GM21576 (cell line): ENCODE measurements at regions not wholly inside any gene's neighbourhood (a gene's known extent, or its start where the extent isn't known, plus 50 kb on each side); places are given as distances from the start of the nearest gene placed in this dataset.

Source experiments
- ATAC-seq: cut with Tn5 transposase; IDR thresholded peaks from one replicate; pipeline ENCODE4 v1.9.1; 2021; ENCODE audit warnings: mild to moderate bottlenecking, moderate library complexity; ENCODE audit not compliant: unreplicated experiment

GRCh38 chr18:38473535-38473934, 907.9 kb upstream of the CELF4 start:
- no peak for ATAC-seq

DNA sequence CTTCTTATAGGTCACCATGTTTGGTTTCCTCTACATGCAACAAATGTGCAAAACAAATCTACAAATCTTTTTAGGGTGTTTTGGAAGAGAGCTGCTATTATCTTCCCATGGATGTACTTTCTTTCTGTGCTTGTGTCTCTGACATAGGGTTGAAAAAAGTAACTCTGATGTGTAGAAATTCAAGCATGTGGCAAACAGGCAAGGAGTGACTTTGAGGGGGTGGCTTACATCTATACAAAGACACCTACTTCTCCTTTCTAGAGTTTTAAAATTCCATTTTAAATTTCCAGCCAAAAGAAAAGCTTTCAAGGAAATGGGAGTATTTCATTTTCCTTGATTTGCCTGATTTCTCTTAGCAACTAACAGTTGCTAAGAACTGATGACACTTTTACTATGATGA, 904.8 kb upstream of the CELF4 start:
- no peak for ATAC-seq

DNA sequence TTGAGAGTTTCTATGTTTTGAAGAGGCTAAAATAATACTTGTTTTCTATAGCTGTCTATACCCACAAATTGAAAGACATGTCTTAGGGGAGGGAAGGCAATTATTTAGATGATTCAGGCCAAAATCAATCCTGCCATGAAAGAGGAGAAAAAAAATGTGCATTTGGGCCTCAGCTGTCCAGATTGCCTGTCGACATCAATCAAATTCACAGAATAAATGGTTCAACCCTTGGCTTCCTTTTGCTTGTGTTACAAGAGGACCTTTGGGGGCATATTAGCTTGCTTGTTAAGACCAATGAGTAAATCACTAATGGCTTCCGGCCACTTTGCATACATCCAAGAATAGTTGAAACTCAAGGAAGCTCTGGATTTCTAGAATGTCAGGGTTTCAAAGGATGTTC, 900.8 kb upstream of the CELF4 start:
- no peak for ATAC-seq

DNA sequence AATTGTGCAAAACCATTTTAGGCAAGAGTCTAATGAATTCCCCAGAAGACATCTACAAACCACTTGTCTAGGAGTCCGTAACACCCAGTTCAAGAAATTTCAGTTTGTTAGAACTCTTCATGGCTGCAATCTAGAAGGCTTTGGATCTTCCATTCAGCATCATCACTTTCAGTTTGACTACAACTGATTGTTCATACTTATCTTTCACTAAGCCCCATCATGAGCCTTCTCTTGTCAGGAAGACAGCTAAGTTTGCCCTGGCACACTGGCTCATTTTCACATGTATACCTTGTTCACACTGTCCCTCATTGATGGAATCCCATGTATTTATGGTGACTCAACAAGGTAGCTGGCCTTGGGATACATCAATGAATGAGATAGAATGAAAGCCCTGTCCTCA, 898.4 kb upstream of the CELF4 start:
- ATAC-seq, result no peak

- ATAC-seq, result no peak
Observed at GRCh38 chr18:38460657-38461056, 895.1 kb upstream of the CELF4 start.

DNA sequence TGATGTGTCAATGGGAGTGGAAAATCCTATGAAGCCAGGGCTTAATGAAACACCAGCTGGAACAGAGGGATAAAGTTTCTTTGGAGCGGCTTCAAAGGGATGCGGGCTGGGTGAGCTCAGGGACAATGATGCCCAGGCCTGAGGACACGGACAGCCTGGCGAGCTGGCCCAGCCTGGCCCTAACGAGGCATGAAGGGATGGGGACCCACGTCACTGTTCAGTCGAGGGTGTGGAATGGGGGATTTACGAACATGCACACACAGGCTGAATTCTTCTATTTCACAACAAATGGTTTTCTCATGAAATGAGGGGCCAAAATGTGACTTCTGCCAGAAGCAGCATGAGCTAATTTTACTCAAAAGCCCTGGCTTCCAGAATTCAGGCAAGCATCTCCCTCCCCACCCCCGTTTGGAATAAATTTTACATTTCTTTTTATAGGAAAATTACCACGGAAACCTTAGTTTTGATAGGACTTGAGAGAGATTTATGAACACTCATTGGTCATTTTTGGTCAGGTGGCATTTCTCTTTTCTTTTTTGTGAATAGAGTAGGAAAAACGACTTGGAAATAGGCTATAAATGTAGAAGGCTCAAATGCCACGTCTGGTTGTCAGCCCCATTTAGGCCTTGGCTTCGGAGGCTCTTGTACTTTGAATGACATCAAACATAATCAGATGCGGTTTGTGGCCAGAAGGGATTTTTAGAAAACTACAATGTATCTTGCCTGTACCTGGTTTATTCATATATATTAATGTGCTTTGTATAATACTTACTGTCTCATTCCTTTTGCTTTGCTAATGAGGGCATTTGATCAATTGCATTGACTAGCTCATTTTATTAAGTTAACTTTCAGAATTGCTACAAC, 893.8 kb upstream of the CELF4 start:
- no peak for ATAC-seq

- no peak for ATAC-seq
Observed at GRCh38 chr18:38458698-38459097, 893.1 kb upstream of the CELF4 start.

GRCh38 chr18:38456253-38456652, 890.7 kb upstream of the CELF4 start:
- no peak for ATAC-seq

DNA sequence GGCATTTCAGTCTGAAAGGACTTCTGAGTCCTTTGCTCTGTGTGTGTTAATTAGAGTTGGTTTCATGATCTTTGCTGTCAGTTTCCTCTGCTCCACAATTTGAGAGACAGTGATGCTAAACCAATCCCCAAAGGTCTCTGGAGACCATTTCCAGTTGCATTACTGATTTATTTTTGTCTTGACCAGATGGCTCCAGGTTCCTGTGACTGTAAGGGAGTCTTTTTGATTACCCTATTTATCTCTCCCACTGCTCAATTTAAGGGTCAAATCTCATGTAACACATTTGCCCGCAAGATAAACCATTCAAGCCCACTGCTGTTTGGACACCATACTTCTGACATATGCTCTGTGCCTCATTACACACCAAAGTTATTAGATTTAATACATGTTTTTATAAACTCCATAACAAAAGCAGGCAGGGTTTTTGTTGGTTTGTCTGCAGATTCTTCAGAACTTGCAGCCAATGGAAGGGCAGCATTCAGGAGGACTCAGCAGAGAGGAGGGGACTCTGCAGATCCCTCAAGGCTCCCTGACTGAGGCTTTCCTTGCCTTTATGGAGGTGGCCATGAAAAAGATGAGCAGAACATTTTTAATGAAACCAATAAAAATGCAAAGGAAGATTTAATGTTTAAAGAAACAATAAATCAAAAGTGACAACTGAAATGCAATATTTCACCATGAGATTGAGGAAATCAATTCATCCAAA, 889.3 kb upstream of the CELF4 start:
- no peak for ATAC-seq

GRCh38 chr18:38453880-38454279, 888.3 kb upstream of the CELF4 start:
- no peak for ATAC-seq

- ATAC-seq, result no peak
Observed at GRCh38 chr18:38450876-38451275, 885.3 kb upstream of the CELF4 start.

DNA sequence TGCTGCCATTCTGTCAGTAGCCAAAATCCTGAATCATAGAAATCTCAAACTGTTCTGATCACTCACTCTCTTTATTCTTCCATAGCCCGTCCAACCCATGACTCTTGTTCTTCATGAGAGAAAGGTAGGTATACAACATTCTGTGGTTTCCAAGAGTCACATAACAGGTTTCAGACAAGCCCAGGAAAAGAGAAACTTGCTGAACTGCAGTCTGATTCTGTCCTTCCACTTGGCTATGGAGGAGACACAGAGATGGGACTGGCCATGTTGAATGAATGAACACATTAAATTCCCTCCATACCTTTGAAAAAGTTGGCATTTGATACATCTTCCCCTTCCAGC, 880.2 kb upstream of the CELF4 start:
- no peak for ATAC-seq

GRCh38 chr18:38444971-38445803, 879.6 kb upstream of the CELF4 start:
- ATAC-seq, result no peak

DNA sequence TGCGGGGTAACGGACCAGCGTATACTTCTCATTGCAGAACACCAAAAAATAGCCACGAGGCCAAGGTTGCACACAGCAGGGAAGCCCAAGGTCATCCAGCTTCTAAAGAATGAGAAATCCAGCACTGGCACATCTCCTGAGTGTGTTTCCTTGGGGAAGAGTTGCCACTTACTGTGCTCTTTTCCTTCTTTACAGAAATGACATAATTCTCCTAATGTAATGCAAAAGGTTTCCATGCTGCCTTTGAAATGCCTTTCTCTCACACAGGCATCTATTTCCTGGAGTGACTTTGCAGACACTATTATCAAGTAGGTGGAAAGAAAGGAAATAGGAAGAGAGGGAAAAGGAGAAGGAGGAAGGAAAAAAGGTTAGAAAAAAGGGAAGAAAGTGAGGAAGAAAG, 862.1 kb upstream of the CELF4 start:
- no peak for ATAC-seq

GRCh38 chr18:38427234-38427633, 861.6 kb upstream of the CELF4 start:
- ATAC-seq, result no peak

GRCh38 chr18:38421872-38422615, 856.4 kb upstream of the CELF4 start:
- no peak for ATAC-seq

- ATAC-seq, result no peak
Observed at GRCh38 chr18:38421021-38421420, 855.4 kb upstream of the CELF4 start.

DNA sequence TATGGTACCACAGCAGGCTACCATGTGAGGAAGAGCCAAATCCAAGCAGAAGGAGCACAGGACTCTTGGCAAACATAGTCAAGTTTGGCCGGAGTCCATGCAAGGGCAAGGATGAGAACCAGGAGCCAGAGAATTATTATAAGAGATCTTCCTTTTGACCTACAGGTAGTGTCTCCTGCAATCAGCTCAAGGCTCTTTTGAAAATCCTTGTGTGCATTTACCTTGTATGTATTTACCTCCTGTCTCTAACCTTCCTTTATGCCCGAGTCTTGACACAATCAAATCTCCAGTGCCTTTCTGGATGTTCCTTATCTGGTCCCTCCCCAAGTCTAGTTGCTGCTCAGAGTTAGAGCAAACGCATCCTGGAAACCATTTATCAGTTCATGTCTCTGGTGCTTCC, 855.0 kb upstream of the CELF4 start:
- ATAC-seq, result no peak

DNA sequence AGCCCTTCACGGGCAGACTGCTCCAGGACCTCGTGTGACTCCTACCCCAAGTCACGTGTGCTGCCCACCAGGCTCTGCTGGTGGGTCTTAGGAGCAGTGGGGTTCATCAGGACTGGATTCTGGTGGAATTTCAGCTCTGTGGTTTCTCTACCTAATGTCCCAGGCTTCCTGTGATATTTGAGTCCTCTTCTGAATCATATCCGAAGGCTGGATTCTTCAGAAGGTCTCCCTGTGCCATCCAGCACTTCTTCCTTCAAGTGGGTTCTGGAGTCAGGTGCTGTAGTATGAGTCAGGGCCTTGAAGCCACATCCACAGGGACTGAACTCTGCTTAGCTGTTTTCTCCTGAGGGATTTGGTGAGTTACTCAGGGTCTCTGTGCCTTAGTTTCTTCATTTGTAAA, 850.2 kb upstream of the CELF4 start:
- ATAC-seq, result no peak

GRCh38 chr18:38413193-38413592, 847.6 kb upstream of the CELF4 start:
- no peak for ATAC-seq

- ATAC-seq, result no peak
Observed at GRCh38 chr18:38406607-38407006, 841.0 kb upstream of the CELF4 start.
